Activated naive CD4-positive, alpha-beta T cell treated with anti-CD3 and anti-CD28 coated beads for 36 hours (primary cell): ENCODE measurements at regions not wholly inside any gene's neighbourhood (a gene's known extent, or its start where the extent isn't known, plus 50 kb on each side); places are given as distances from the start of the nearest gene placed in this dataset.

Experiments
- CTCF ChIA-PET: fragments of 350-600 bp; sonication (Branson Sonifier 250); formaldehyde crosslinking; loops from one replicate; lab custom pipeline; 2021; ENCODE audit warnings: antibody characterized with exemption; lab: Charles Lee
- DNase-seq: peaks from one replicate; pipeline ENCODE4 v3.0.0-alpha.2; 2020
- H3K27ac Mint-ChIP-seq: one replicate; pipeline ENCODE4 v1.8.0; 2021; ENCODE audit warnings: mild to moderate bottlenecking, mixed read lengths
- H3K27me3 Mint-ChIP-seq: one replicate; pipeline ENCODE4 v1.8.0; 2021; ENCODE audit warnings: low read depth, mixed read lengths
- H3K36me3 Mint-ChIP-seq: one replicate; pipeline ENCODE4 v1.8.0; 2021; ENCODE audit warnings: low read depth, mixed read lengths
- H3K4me1 Mint-ChIP-seq: one replicate; pipeline ENCODE4 v1.8.0; 2021; ENCODE audit warnings: low read depth, mixed read lengths
- H3K4me3 Mint-ChIP-seq: one replicate; pipeline ENCODE4 v1.8.0; 2021; ENCODE audit warnings: mild to moderate bottlenecking, moderate library complexity, mixed read lengths
- H3K9me3 Mint-ChIP-seq: one replicate; pipeline ENCODE4 v1.8.0; 2021; ENCODE audit warnings: mixed read lengths
- intact Hi-C: fragments of 100-400 bp; cut with micrococcal nuclease; formaldehyde crosslinking; loops from one replicate; pipeline ENCODE4 v1.15.1; 2023

- Mint-ChIP-seq H3K36me3 (no peaks in the 10 kb centered on the region), H3K27ac (no peak overlapping the region), H3K4me3 (no peak overlapping the region), H3K4me1 (no peaks in the 10 kb centered on the region), H3K9me3 (peaks cover 3% of the 10 kb centered on the region), H3K27me3 (no peaks in the 10 kb centered on the region)
- CTCF ChIA-PET, result no interaction called here
- intact Hi-C loops, result no loop called here
- no peak for DNase-seq
These were observed 55.2 kb downstream of the IRX2 start for GRCh38 chr5:2696156-2696807.

- intact Hi-C loops, result no loop called here
- H3K4me1 Mint-ChIP-seq, result no peaks in the 10 kb centered on the region
- peaks cover 3% of the 10 kb centered on the region for H3K9me3 Mint-ChIP-seq
These were observed 56.1 kb downstream of the IRX2 start for GRCh38 chr5:2695200-2695891.

GRCh38 chr5:2691530-2691929 is 59.9 kb downstream of the IRX2 start:
- DNase-seq, result no peak
- no peak overlapping the region for H3K27ac Mint-ChIP-seq
- no peaks in the 10 kb centered on the region for H3K36me3 Mint-ChIP-seq
- intact Hi-C loops, result no loop called here
- H3K4me3 Mint-ChIP-seq, result no peak overlapping the region
- no peaks in the 10 kb centered on the region for H3K4me1 Mint-ChIP-seq
- CTCF ChIA-PET, result no interaction called here
- peaks cover 2% of the 10 kb centered on the region for H3K27me3 Mint-ChIP-seq
- H3K9me3 Mint-ChIP-seq, result peaks cover 3% of the 10 kb centered on the region

More at GRCh38 chr5:2695200-2695891, 56.1 kb downstream of the IRX2 start:
- Mint-ChIP-seq H3K27ac (no peak overlapping the region), H3K4me3 (no peak overlapping the region), H3K27me3 (no peaks in the 10 kb centered on the region), H3K36me3 (no peaks in the 10 kb centered on the region)
- DNase-seq, result no peak
- CTCF ChIA-PET, result no interaction called here

- Mint-ChIP-seq H3K27me3 (peaks cover 5% of the 10 kb centered on the region), H3K4me3 (no peak overlapping the region), H3K27ac (no peak overlapping the region), H3K4me1 (no peaks in the 10 kb centered on the region), H3K36me3 (no peaks in the 10 kb centered on the region), H3K9me3 (peaks cover 3% of the 10 kb centered on the region)
- CTCF ChIA-PET, result no interaction called here
- no peak for DNase-seq
- intact Hi-C loops, result no loop called here
These were observed 61.2 kb downstream of the IRX2 start for GRCh38 chr5:2690293-2690692.

- CTCF ChIA-PET, result interaction anchor here (0.6 kb wide), 1 partner anchor 65 kb away, joined by 3 read pairs; no protein-coding TSS in a partner anchor
- H3K4me1 Mint-ChIP-seq, result no peaks in the 10 kb centered on the region
These were observed 62.9 kb downstream of the IRX2 start for GRCh38 chr5:2688586-2688985.

GRCh38 chr5:2687746-2688145 is 63.7 kb downstream of the IRX2 start:
- Mint-ChIP-seq H3K27me3 (peaks cover 5% of the 10 kb centered on the region), H3K27ac (no peak overlapping the region), H3K9me3 (peaks cover 2% of the 10 kb centered on the region), H3K4me3 (no peak overlapping the region), H3K4me1 (no peaks in the 10 kb centered on the region), H3K36me3 (no peaks in the 10 kb centered on the region)
- CTCF ChIA-PET, result no interaction called here
- intact Hi-C loops, result no loop called here
- DNase-seq, result no peak

More at GRCh38 chr5:2688586-2688985, 62.9 kb downstream of the IRX2 start:
- Mint-ChIP-seq H3K4me3 (no peak overlapping the region), H3K27me3 (peaks cover 5% of the 10 kb centered on the region), H3K9me3 (no peaks in the 10 kb centered on the region), H3K36me3 (no peaks in the 10 kb centered on the region), H3K27ac (no peak overlapping the region)
- DNase-seq, result no peak
- intact Hi-C loops, result no loop called here

- Mint-ChIP-seq H3K27ac (no peak overlapping the region), H3K4me3 (no peak overlapping the region), H3K36me3 (no peaks in the 10 kb centered on the region), H3K4me1 (no peaks in the 10 kb centered on the region), H3K9me3 (peaks cover 2% of the 10 kb centered on the region), H3K27me3 (peaks cover 5% of the 10 kb centered on the region)
- CTCF ChIA-PET, result no interaction called here
- intact Hi-C loops, result no loop called here
- no peak for DNase-seq
These were observed 65.0 kb downstream of the IRX2 start for GRCh38 chr5:2686321-2687124.

GRCh38 chr5:2685651-2686272 is 65.7 kb downstream of the IRX2 start:
- peaks cover 2% of the 10 kb centered on the region for H3K9me3 Mint-ChIP-seq
- no peak overlapping the region for H3K27ac Mint-ChIP-seq
- no peak overlapping the region for H3K4me3 Mint-ChIP-seq
- intact Hi-C loops, result no loop called here
- DNase-seq, result no peak
- H3K4me1 Mint-ChIP-seq, result no peaks in the 10 kb centered on the region
- peaks cover 5% of the 10 kb centered on the region for H3K27me3 Mint-ChIP-seq
- CTCF ChIA-PET, result no interaction called here
- H3K36me3 Mint-ChIP-seq, result no peaks in the 10 kb centered on the region

- CTCF ChIA-PET, result no interaction called here
- H3K9me3 Mint-ChIP-seq, result peaks cover 2% of the 10 kb centered on the region
- intact Hi-C loops, result no loop called here
- H3K4me3 Mint-ChIP-seq, result no peak overlapping the region
- H3K27me3 Mint-ChIP-seq, result peaks cover 5% of the 10 kb centered on the region
- H3K27ac Mint-ChIP-seq, result no peak overlapping the region
- H3K36me3 Mint-ChIP-seq, result no peaks in the 10 kb centered on the region
- DNase-seq, result no peak
- H3K4me1 Mint-ChIP-seq, result no peaks in the 10 kb centered on the region
These were observed 66.9 kb downstream of the IRX2 start for GRCh38 chr5:2684606-2685005.

- intact Hi-C loops, result no loop called here
- CTCF ChIA-PET, result no interaction called here
- peaks cover 2% of the 10 kb centered on the region for H3K9me3 Mint-ChIP-seq
- H3K4me1 Mint-ChIP-seq, result no peaks in the 10 kb centered on the region
- H3K27me3 Mint-ChIP-seq, result peaks cover 3% of the 10 kb centered on the region
- no peak overlapping the region for H3K27ac Mint-ChIP-seq
- no peak for DNase-seq
- no peaks in the 10 kb centered on the region for H3K36me3 Mint-ChIP-seq
- no peak overlapping the region for H3K4me3 Mint-ChIP-seq
These were observed 67.8 kb downstream of the IRX2 start for GRCh38 chr5:2683720-2684119.

- peaks cover 6% of the 10 kb centered on the region for H3K9me3 Mint-ChIP-seq
- no peaks in the 10 kb centered on the region for H3K4me1 Mint-ChIP-seq
- no peak overlapping the region for H3K4me3 Mint-ChIP-seq
- H3K36me3 Mint-ChIP-seq, result no peaks in the 10 kb centered on the region
- DNase-seq, result no peak
- CTCF ChIA-PET, result no interaction called here
- H3K27me3 Mint-ChIP-seq, result peaks cover 3% of the 10 kb centered on the region
- no peak overlapping the region for H3K27ac Mint-ChIP-seq
- intact Hi-C loops, result no loop called here
These were observed 70.0 kb downstream of the IRX2 start for GRCh38 chr5:2681476-2681875.

- Mint-ChIP-seq H3K36me3 (no peaks in the 10 kb centered on the region), H3K4me3 (no peak overlapping the region), H3K27me3 (no peaks in the 10 kb centered on the region), H3K27ac (no peak overlapping the region), H3K9me3 (peaks cover 8% of the 10 kb centered on the region), H3K4me1 (no peaks in the 10 kb centered on the region)
- CTCF ChIA-PET, result no interaction called here
- no peak for DNase-seq
- intact Hi-C loops, result no loop called here
These were observed 70.5 kb downstream of the IRX2 start for GRCh38 chr5:2680979-2681378.
